GM06990 (cell line): ENCODE measurements at regions not wholly inside any gene's neighbourhood (a gene's known extent, or its start where the extent isn't known, plus 50 kb on each side); places are given as distances from the start of the nearest gene placed in this dataset.

Experiments
- DNase-seq: peaks from one replicate; pipeline ENCODE4 v3.0.0-alpha.2; 2011; ENCODE audit not compliant: insufficient read length; ENCODE audit errors: extremely low read depth
- H3K27me3 ChIP-seq: replicated peaks from 2 replicates; pipeline ENCODE4 v1.6.0; 2011; ENCODE audit warnings: low read length; ENCODE audit not compliant: control insufficient read depth, insufficient read depth
- H3K36me3 ChIP-seq: 2 replicates; pipeline ENCODE4 v1.5.1; 2011; ENCODE audit warnings: low read length; ENCODE audit not compliant: control insufficient read depth, insufficient read depth
- H3K4me3 ChIP-seq: replicated peaks from 2 replicates; pipeline ENCODE4 v1.5.1; 2011; ENCODE audit warnings: low read depth, mild to moderate bottlenecking, control low read depth, low read length
- CTCF ChIP-seq: IDR thresholded peaks from 2 replicates; pipeline ENCODE4 v1.5.1; 2011; ENCODE audit warnings: low read length, control low read depth, mild to moderate bottlenecking, inconsistent platforms; ENCODE audit not compliant: insufficient read depth, poor library complexity, severe bottlenecking

GRCh38 chr10:9814285-9814864, 1203.3 kb upstream of the CELF2 start:
- Histone ChIP-seq H3K4me3 (no peak overlapping the region), H3K36me3 (no peaks in the 10 kb centered on the region), H3K27me3 (no peaks in the 10 kb centered on the region)
- TF ChIP-seq CTCF = no peak
- no peak for DNase-seq

GRCh38 chr10:9819756-9820494, 1197.7 kb upstream of the CELF2 start:
- Histone ChIP-seq H3K36me3 (no peaks in the 10 kb centered on the region), H3K27me3 (no peaks in the 10 kb centered on the region), H3K4me3 (no peak overlapping the region)
- TF ChIP-seq CTCF = no peak
- no peak for DNase-seq

GRCh38 chr10:9823268-9823930, 1194.3 kb upstream of the CELF2 start:
- no peak for DNase-seq
- Histone ChIP-seq H3K4me3 (no peak overlapping the region), H3K27me3 (no peaks in the 10 kb centered on the region), H3K36me3 (no peaks in the 10 kb centered on the region)
- no peak for TF ChIP-seq CTCF

- Histone ChIP-seq H3K36me3 (no peaks in the 10 kb centered on the region), H3K27me3 (no peaks in the 10 kb centered on the region), H3K4me3 (no peak overlapping the region)
- DNase-seq = no peak
- no peak for TF ChIP-seq CTCF
Observed at GRCh38 chr10:9824631-9825071, 1193.0 kb upstream of the CELF2 start.

GRCh38 chr10:9825491-9826018, 1192.1 kb upstream of the CELF2 start:
- Histone ChIP-seq H3K36me3 (no peaks in the 10 kb centered on the region), H3K4me3 (no peak overlapping the region), H3K27me3 (no peaks in the 10 kb centered on the region)
- no peak for TF ChIP-seq CTCF
- DNase-seq = no peak
